NCI-H1417 (cell line): ENCODE measurements at regions not wholly inside any gene's neighbourhood (a gene's known extent, or its start where the extent isn't known, plus 50 kb on each side); places are given as distances from the start of the nearest gene placed in this dataset.
A peak's percentile ranks its signal among the peaks of the same experiment; 100 is the strongest.
"Not testable (repeated sequence)": the region's sequence is repeated elsewhere in the genome, so short reads cannot be mapped to it uniquely, and the experiment has no call there.

Source experiments
- DNase-seq, 3 experiments: peaks; one replicate each; lab custom pipeline; 2025; lab: John Stamatoyannopoulos, UW

- DNase-seq: no peak
These were observed 51.3 kb upstream of the SUB1 start for GRCh38 chr5:32534041-32534440.

- peak in 2 of 3 experiments; percentile 58 to 82 for DNase-seq
These were observed 53.4 kb upstream of the SUB1 start for GRCh38 chr5:32531885-32532520.

GRCh38 chr5:32527321-32527720 lies 58.0 kb upstream of the SUB1 start:
- not testable (repeated sequence) for DNase-seq

- no peak for DNase-seq
These were observed 58.5 kb upstream of the SUB1 start for GRCh38 chr5:32526810-32527209.

GRCh38 chr5:32523625-32524024 lies 61.7 kb upstream of the SUB1 start:
- no peak for DNase-seq

- no peak for DNase-seq
These were observed 62.8 kb upstream of the SUB1 start for GRCh38 chr5:32522429-32523143.

GRCh38 chr5:32521481-32521880 lies 63.9 kb upstream of the SUB1 start:
- DNase-seq: no peak

- no peak for DNase-seq
These were observed 64.4 kb upstream of the SUB1 start for GRCh38 chr5:32520972-32521371.

- no peak for DNase-seq
These were observed 65.0 kb upstream of the SUB1 start for GRCh38 chr5:32520356-32520755.

GRCh38 chr5:32519508-32519907 lies 65.8 kb upstream of the SUB1 start:
- no peak for DNase-seq

- DNase-seq: no peak
These were observed 70.3 kb upstream of the ZFR start for GRCh38 chr5:32514806-32515205.

- no peak for DNase-seq
These were observed 68.4 kb upstream of the ZFR start for GRCh38 chr5:32512926-32513325.

- DNase-seq: no peak
These were observed 67.3 kb upstream of the ZFR start for GRCh38 chr5:32511776-32512374.

- no peak for DNase-seq
These were observed 66.3 kb upstream of the ZFR start for GRCh38 chr5:32510860-32511259.

- DNase-seq: no peak
These were observed 64.6 kb upstream of the ZFR start for GRCh38 chr5:32508806-32509805.

GRCh38 chr5:32507738-32508434 lies 63.3 kb upstream of the ZFR start:
- no peak for DNase-seq

GRCh38 chr5:32506799-32507198 lies 62.3 kb upstream of the ZFR start:
- DNase-seq: no peak

- peak; percentile 48 to 86 (median 76) for DNase-seq
These were observed 61.7 kb upstream of the ZFR start for GRCh38 chr5:32506201-32506661.

GRCh38 chr5:32505756-32506155 lies 61.2 kb upstream of the ZFR start:
- no peak for DNase-seq

GRCh38 chr5:32504989-32505596 lies 60.6 kb upstream of the ZFR start:
- peak; percentile 73 to 90 (median 73) for DNase-seq
